OCI-LY7 (cell line): ENCODE measurements at regions not wholly inside any gene's neighbourhood (a gene's known extent, or its start where the extent isn't known, plus 50 kb on each side); places are given as distances from the start of the nearest gene placed in this dataset.

ENCODE experiments used
- BruUV-seq: library from RNA; stranded (reverse); fragments of 400-500 nt; replicated peaks from 2 replicates; lab custom pipeline; 2021; lab: Mats Ljungman, UMichigan
- CTCF ChIA-PET: fragments of 300-600 bp; sonication (Branson Sonifier 250); formaldehyde crosslinking; loops from one replicate; lab custom pipeline; 2022; ENCODE audit warnings: antibody characterized with exemption; ENCODE audit not compliant: unreplicated experiment; lab: Charles Lee
- POLR2A ChIA-PET: fragments of 300-600 bp; sonication (Branson Sonifier 250); formaldehyde crosslinking; loops from one replicate; lab custom pipeline; 2022; ENCODE audit warnings: antibody characterized with exemption; lab: Charles Lee
- DNase-seq: peaks from one replicate; pipeline ENCODE4 v3.0.0-alpha.2; 2015; ENCODE audit warnings: low spot score
- H2AFZ ChIP-seq: fragments of 200-600 bp; sonication (generic), shearing (Covaris generic); 2 replicates; pipeline ENCODE4 v1.6.1; 2014; ENCODE audit warnings: mild to moderate bottlenecking, antibody characterized with exemption, low read length, moderate library complexity
- H3K27ac ChIP-seq: fragments of 200-600 bp; sonication (generic); 2 replicates; pipeline ENCODE4 v1.5.1; 2014; ENCODE audit warnings: mixed run types, low read depth, mild to moderate bottlenecking, moderate library complexity, low read length, inconsistent platforms; ENCODE audit not compliant: poor library complexity, severe bottlenecking
- H3K36me3 ChIP-seq: fragments of 200-600 bp; sonication (generic); 2 replicates; pipeline ENCODE4 v1.6.1; 2014; ENCODE audit warnings: mild to moderate bottlenecking, antibody characterized with exemption, low read length, moderate library complexity, mixed read lengths; ENCODE audit not compliant: insufficient read depth
- H3K4me1 ChIP-seq: fragments of 200-600 bp; sonication (generic); 2 replicates; pipeline ENCODE4 v1.5.1; 2014; ENCODE audit warnings: mild to moderate bottlenecking, low read length; ENCODE audit not compliant: insufficient read depth, poor library complexity, severe bottlenecking
- H3K4me2 ChIP-seq: fragments of 200-600 bp; sonication (generic); 2 replicates; pipeline ENCODE4 v1.6.1; 2014; ENCODE audit warnings: mild to moderate bottlenecking, low read length
- H3K4me3 ChIP-seq: fragments of 200-600 bp; sonication (generic); 2 replicates; pipeline ENCODE4 v1.5.1; 2014; ENCODE audit warnings: mild to moderate bottlenecking, low read depth, low read length; ENCODE audit not compliant: poor library complexity, severe bottlenecking
- H3K79me2 ChIP-seq: fragments of 200-600 bp; sonication (generic); 2 replicates; pipeline ENCODE4 v1.6.1; 2016; ENCODE audit warnings: low read depth, mild to moderate bottlenecking, low read length, moderate library complexity, mixed read lengths; ENCODE audit not compliant: insufficient read depth
- H3K9me2 ChIP-seq: fragments of 200-600 bp; sonication (generic); 2 replicates; pipeline ENCODE4 v1.6.1; 2016; ENCODE audit warnings: mild to moderate bottlenecking, low read length, mixed read lengths; ENCODE audit not compliant: insufficient read depth
- H3K9me3 ChIP-seq: fragments of 200-600 bp; sonication (generic); 2 replicates; pipeline ENCODE4 v1.6.1; 2014; ENCODE audit warnings: mild to moderate bottlenecking, mixed run types, low read length, mixed read lengths
- H4K20me1 ChIP-seq: fragments of 200-600 bp; sonication (generic); 2 replicates; pipeline ENCODE4 v1.6.1; 2014; ENCODE audit warnings: mild to moderate bottlenecking, antibody characterized with exemption, low read length, moderate library complexity, mixed read lengths; ENCODE audit not compliant: insufficient read depth
- EZH2phosphoT487 ChIP-seq: fragments of 200-600 bp; sonication (generic); IDR thresholded peaks from 2 replicates; pipeline ENCODE4 v1.6.1; 2018; ENCODE audit warnings: low read depth, borderline replicate concordance, mild to moderate bottlenecking, mixed run types, antibody characterized with exemption, low read length, moderate library complexity, mixed read lengths
- intact Hi-C: fragments of 100-400 bp; cut with micrococcal nuclease; formaldehyde crosslinking; loops from one replicate; pipeline ENCODE4 v1.10.0; 2022; ENCODE audit not compliant: unreplicated experiment
- TF ChIP-seq, protein P1 (sequence below): fragments of 200-600 bp; sonication (generic); conservative IDR thresholded peaks from 2 replicates; pipeline ENCODE4 v1.5.1; 2014; ENCODE audit warnings: mild to moderate bottlenecking, antibody characterized with exemption, low read length, moderate library complexity, mixed read lengths

DNA sequence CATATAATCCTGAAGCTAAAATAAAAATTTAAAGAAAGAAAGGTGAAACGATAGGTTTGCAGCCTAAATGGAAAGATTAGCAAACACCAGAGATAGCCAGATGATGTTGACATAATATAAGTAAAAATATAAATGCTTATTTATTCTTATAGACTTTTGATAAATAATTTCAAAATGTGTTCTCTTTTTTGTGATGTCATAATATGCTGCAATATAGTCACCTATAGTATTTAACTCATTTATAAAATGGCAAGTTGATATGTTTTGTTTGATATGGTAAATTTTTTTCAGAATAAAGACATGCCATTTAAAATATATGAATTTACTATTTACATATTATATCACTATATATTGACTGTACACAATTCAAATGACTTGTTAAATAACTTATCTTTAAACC is 813.4 kb downstream of the LRFN5 start:
- no peak for DNase-seq
- CTCF ChIA-PET, result no interaction called here
- Histone ChIP-seq H4K20me1 (no peaks in the 10 kb centered on the region), H3K9me2 (0 out of 2 replicates have a peak, but pooled peaks cover 2% of the 10 kb centered on the region), H3K4me2 (no peak overlapping the region), H3K4me3 (no peak overlapping the region), H3K4me1 (no peaks in the 10 kb centered on the region), H2AFZ (no peak overlapping the region), H3K27ac (no peak overlapping the region), H3K36me3 (no peaks in the 10 kb centered on the region), H3K79me2 (no peaks in the 10 kb centered on the region), H3K9me3 (peaks cover 4% of the 10 kb centered on the region; the same call in 1 of the 2 replicates)
- POLR2A ChIA-PET, result no interaction called here
- intact Hi-C loops, result no loop called here
- no peak for TF ChIP-seq EZH2phosphoT487
- TF ChIP-seq, protein P1, sequence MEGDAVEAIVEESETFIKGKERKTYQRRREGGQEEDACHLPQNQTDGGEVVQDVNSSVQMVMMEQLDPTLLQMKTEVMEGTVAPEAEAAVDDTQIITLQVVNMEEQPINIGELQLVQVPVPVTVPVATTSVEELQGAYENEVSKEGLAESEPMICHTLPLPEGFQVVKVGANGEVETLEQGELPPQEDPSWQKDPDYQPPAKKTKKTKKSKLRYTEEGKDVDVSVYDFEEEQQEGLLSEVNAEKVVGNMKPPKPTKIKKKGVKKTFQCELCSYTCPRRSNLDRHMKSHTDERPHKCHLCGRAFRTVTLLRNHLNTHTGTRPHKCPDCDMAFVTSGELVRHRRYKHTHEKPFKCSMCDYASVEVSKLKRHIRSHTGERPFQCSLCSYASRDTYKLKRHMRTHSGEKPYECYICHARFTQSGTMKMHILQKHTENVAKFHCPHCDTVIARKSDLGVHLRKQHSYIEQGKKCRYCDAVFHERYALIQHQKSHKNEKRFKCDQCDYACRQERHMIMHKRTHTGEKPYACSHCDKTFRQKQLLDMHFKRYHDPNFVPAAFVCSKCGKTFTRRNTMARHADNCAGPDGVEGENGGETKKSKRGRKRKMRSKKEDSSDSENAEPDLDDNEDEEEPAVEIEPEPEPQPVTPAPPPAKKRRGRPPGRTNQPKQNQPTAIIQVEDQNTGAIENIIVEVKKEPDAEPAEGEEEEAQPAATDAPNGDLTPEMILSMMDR, result no peak
- BruUV-seq, result no TSS peak

DNA sequence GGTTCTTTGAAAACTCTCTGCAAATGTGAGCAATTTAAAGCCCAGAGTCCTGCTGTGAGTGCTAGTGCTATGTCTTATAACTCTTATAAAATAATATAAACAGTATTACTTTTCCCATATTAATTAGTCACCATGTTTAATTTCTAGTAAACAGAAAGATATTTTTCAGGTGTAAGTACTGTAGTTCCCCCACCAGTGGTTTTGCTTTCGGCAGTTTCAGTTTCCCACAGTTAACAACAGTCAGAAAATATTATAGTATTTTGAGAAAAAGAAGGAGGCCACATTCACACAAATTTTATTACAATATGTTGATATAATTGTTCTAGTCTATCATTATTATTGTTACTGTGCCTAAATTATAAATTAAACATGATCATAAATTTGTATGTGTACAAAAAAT is 800.5 kb downstream of the LRFN5 start:
- Histone ChIP-seq H3K79me2 (no peaks in the 10 kb centered on the region), H3K27ac (no peak overlapping the region), H4K20me1 (no peaks in the 10 kb centered on the region), H3K4me2 (no peak overlapping the region), H2AFZ (no peak overlapping the region), H3K9me2 (no peaks in the 10 kb centered on the region), H3K4me3 (no peak overlapping the region), H3K36me3 (no peaks in the 10 kb centered on the region), H3K9me3 (no peaks in the 10 kb centered on the region), H3K4me1 (no peaks in the 10 kb centered on the region)
- no peak for DNase-seq
- intact Hi-C loops, result no loop called here
- TF ChIP-seq, protein P1, result no peak
- TF ChIP-seq EZH2phosphoT487, result no peak
- BruUV-seq, result no TSS peak
- POLR2A ChIA-PET, result no interaction called here
- CTCF ChIA-PET, result no interaction called here

DNA sequence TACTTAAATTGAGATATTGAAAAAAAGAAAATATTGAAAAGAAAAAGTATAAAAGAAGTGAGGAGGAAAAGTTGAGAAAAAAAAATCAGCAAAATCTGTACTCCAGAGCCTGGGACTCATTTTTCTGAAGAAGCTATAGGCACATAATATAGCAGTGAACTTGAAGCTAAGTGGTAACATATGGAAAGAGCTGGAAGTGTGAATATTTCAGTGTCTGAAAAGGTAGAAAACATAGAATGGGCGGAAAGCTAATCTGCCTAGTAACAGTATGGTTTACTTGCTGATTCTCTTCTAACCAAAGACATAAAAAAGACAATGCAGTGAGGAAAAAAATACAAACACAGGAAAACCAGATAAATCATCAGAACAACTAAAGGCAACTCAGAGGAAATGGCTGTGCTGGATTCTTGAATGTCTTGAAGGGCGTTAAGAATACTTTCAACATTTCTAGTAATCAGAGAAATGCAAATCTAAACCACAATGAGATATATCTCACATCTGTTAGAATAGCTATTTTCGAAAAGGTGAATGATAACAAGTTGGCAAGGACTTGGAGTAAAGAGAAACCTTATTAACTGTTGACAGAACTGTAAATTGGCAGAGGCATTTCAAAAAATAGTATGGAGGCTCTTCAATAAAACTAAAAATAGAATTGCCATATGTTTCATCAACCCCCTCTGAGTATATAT is 784.6 kb downstream of the LRFN5 start:
- no peaks in the 10 kb centered on the region for H4K20me1 ChIP-seq
- no peaks in the 10 kb centered on the region for H3K36me3 ChIP-seq
- no peak for TF ChIP-seq EZH2phosphoT487
- TF ChIP-seq, protein P1, result no peak
- POLR2A ChIA-PET, result interaction anchor here (0.9 to 1.1 kb wide), 2 partner anchors 11 to 234 kb away, joined by 3 to 4 read pairs; no protein-coding TSS in a partner anchor
- H2AFZ ChIP-seq, result peak overlapping the region; percentile 43; the same call in 1 of the 2 replicates
- no TSS peak for BruUV-seq
- CTCF ChIA-PET, result no interaction called here
- peaks cover 7% of the 10 kb centered on the region for H3K4me1 ChIP-seq
- H3K9me2 ChIP-seq, result no peaks in the 10 kb centered on the region
- 0 out of 2 replicates have a peak overlapping the region, but pooled peaks have one; percentile 7 for H3K4me2 ChIP-seq
- no peak for DNase-seq
- intact Hi-C loops, result no loop called here
- H3K79me2 ChIP-seq, result no peaks in the 10 kb centered on the region
- no peaks in the 10 kb centered on the region for H3K9me3 ChIP-seq
- no peak overlapping the region for H3K4me3 ChIP-seq
- no peak overlapping the region for H3K27ac ChIP-seq
